Esophagus squamous epithelium (tissue), 4 donors: ENCODE measurements at regions not wholly inside any gene's neighbourhood (a gene's known extent, or its start where the extent isn't known, plus 50 kb on each side); places are given as distances from the start of the nearest gene placed in this dataset.

ENCODE experiments used
- POLR2A ChIP-seq, 4 donors: fragments of 450-650 bp; IDR thresholded peaks; one replicate each; pipeline ENCODE4 v1.6.1; 2017; ENCODE audit warnings: antibody characterized with exemption in 4 of 4, mild to moderate bottlenecking in 4 of 4, moderate library complexity in 3 of 4
- TF ChIP-seq, protein P1 (sequence below), 6 experiments: fragments of 450-650 bp in 4 of 6; fragments of 200-600 bp in 2 of 6; sonication (generic) in 2 of 6; IDR thresholded peaks; one replicate each; pipeline ENCODE4 v1.5.1; 2016 to 2019; ENCODE audit warnings: antibody characterized with exemption in 6 of 6, mild to moderate bottlenecking in 4 of 6, moderate library complexity in 4 of 6

DNA sequence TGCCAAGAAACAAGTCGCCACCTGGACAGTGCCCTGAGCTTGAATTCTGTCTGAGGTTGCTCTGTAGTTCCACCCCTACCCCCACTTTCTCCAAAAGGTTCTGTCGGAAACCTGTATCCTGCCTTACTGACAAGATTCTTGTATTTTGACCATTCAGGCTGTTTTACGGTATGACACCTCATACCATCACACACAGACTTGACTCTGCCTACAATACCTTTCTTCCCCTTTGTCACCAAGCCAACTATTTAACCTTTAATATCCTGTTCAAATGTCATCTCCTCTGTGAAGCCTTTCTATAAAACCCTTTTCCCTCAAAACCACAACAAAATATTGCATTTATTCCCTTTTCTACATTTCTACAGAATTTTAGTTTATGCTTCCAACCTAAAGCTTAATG is 161.9 kb downstream of the VSIG4 start:
- TF ChIP-seq, protein P1, sequence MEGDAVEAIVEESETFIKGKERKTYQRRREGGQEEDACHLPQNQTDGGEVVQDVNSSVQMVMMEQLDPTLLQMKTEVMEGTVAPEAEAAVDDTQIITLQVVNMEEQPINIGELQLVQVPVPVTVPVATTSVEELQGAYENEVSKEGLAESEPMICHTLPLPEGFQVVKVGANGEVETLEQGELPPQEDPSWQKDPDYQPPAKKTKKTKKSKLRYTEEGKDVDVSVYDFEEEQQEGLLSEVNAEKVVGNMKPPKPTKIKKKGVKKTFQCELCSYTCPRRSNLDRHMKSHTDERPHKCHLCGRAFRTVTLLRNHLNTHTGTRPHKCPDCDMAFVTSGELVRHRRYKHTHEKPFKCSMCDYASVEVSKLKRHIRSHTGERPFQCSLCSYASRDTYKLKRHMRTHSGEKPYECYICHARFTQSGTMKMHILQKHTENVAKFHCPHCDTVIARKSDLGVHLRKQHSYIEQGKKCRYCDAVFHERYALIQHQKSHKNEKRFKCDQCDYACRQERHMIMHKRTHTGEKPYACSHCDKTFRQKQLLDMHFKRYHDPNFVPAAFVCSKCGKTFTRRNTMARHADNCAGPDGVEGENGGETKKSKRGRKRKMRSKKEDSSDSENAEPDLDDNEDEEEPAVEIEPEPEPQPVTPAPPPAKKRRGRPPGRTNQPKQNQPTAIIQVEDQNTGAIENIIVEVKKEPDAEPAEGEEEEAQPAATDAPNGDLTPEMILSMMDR (IDR thresholded peaks at IDR 0.05), result no peak
- no peak for TF ChIP-seq POLR2A (IDR thresholded peaks at IDR 0.05)
